Urothelium cell line (cell line): ENCODE measurements at regions not wholly inside any gene's neighbourhood (a gene's known extent, or its start where the extent isn't known, plus 50 kb on each side); places are given as distances from the start of the nearest gene placed in this dataset.
"Not testable (repeated sequence)": the region's sequence is repeated elsewhere in the genome, so short reads cannot be mapped to it uniquely, and the experiment has no call there.

Experiments used
- DNase-seq: peaks from one replicate; pipeline ENCODE4 v3.0.0; 2011; ENCODE audit warnings: low spot score, mixed read lengths
- FAIRE-seq: peaks from 2 replicates; lab custom pipeline; 2011; peaks lifted over from hg19 to GRCh38; lab: Jason Lieb, UNC

GRCh38 chr11:106276859-106277436, 199.5 kb downstream of the AASDHPPT start:
- FAIRE-seq: no peak
- DNase-seq: peak; percentile 22

- DNase-seq: no peak
These were observed 200.0 kb downstream of the AASDHPPT start for GRCh38 chr11:106277484-106277883.

GRCh38 chr11:106278391-106278790, 200.9 kb downstream of the AASDHPPT start:
- no peak for FAIRE-seq
- no peak for DNase-seq

More at GRCh38 chr11:106277484-106277883, 200.0 kb downstream of the AASDHPPT start:
- FAIRE-seq: no peak

GRCh38 chr11:106280036-106280435, 202.6 kb downstream of the AASDHPPT start:
- FAIRE-seq (no peak), DNase-seq (no peak)

- FAIRE-seq (no peak), DNase-seq (peak; percentile 41)
These were observed 204.2 kb downstream of the AASDHPPT start for GRCh38 chr11:106281455-106282173.

- no peak for DNase-seq
- FAIRE-seq: no peak
These were observed 209.5 kb downstream of the AASDHPPT start for GRCh38 chr11:106286881-106287504.

GRCh38 chr11:106288057-106288456, 210.6 kb downstream of the AASDHPPT start:
- FAIRE-seq (no peak), DNase-seq (no peak)

GRCh38 chr11:106288822-106289387, 211.4 kb downstream of the AASDHPPT start:
- no peak for DNase-seq
- no peak for FAIRE-seq

- FAIRE-seq (no peak), DNase-seq (no peak)
These were observed 215.1 kb downstream of the AASDHPPT start for GRCh38 chr11:106292526-106292925.

GRCh38 chr11:106295974-106296373, 218.5 kb downstream of the AASDHPPT start:
- DNase-seq (no peak), FAIRE-seq (no peak)

- DNase-seq: no peak
- no peak for FAIRE-seq
These were observed 225.0 kb downstream of the AASDHPPT start for GRCh38 chr11:106302416-106302815.

- no peak for DNase-seq
- no peak for FAIRE-seq
These were observed 226.8 kb downstream of the AASDHPPT start for GRCh38 chr11:106304274-106304673.

GRCh38 chr11:106305458-106305857, 228.0 kb downstream of the AASDHPPT start:
- FAIRE-seq (no peak), DNase-seq (no peak)

GRCh38 chr11:106306942-106307341, 229.5 kb downstream of the AASDHPPT start:
- no peak for FAIRE-seq
- DNase-seq: no peak

GRCh38 chr11:106309070-106309684, 231.7 kb downstream of the AASDHPPT start:
- DNase-seq: no peak
- FAIRE-seq: no peak

- DNase-seq: no peak
- FAIRE-seq: no peak
These were observed 234.2 kb downstream of the AASDHPPT start for GRCh38 chr11:106311531-106312230.

GRCh38 chr11:106317208-106317773, 239.8 kb downstream of the AASDHPPT start:
- not testable (repeated sequence) for DNase-seq, FAIRE-seq

GRCh38 chr11:106321601-106322000, 244.1 kb downstream of the AASDHPPT start:
- DNase-seq: no peak
- FAIRE-seq: peak; percentile 17

GRCh38 chr11:106322106-106322505, 244.6 kb downstream of the AASDHPPT start:
- FAIRE-seq (no peak), DNase-seq (no peak)

GRCh38 chr11:106326087-106326486, 248.6 kb downstream of the AASDHPPT start:
- FAIRE-seq (no peak), DNase-seq (no peak)
